ENCODE measurements at regions not wholly inside any gene's neighbourhood (a gene's known extent, or its start where the extent isn't known, plus 50 kb on each side); places are given as distances from the start of the nearest gene placed in this dataset.

DNA sequence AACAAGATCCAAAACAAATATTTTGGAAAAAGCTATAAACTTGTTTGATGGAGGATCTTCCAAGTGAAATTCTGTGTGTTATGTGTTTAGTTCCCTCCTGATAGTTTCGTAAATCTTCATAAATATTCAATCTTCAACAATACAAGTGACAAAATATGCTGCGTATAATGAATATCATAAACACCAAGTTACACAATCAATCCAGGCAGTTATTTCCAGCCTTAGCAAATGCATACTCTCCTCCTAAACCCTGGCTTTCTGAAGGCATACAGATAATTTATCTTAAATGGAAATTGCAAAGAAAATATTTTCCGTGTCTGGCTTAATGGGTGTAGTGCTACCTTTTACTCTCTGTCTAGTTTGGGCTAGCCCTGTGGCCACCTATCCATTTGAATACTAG, 864.9 kb upstream of the ZWINT start:
- TF ChIP-seq EZH2phosphoT487 (IDR thresholded peaks at IDR 0.05; ENCODE audit: low read depth): no peak
- TF ChIP-seq, protein P1, sequence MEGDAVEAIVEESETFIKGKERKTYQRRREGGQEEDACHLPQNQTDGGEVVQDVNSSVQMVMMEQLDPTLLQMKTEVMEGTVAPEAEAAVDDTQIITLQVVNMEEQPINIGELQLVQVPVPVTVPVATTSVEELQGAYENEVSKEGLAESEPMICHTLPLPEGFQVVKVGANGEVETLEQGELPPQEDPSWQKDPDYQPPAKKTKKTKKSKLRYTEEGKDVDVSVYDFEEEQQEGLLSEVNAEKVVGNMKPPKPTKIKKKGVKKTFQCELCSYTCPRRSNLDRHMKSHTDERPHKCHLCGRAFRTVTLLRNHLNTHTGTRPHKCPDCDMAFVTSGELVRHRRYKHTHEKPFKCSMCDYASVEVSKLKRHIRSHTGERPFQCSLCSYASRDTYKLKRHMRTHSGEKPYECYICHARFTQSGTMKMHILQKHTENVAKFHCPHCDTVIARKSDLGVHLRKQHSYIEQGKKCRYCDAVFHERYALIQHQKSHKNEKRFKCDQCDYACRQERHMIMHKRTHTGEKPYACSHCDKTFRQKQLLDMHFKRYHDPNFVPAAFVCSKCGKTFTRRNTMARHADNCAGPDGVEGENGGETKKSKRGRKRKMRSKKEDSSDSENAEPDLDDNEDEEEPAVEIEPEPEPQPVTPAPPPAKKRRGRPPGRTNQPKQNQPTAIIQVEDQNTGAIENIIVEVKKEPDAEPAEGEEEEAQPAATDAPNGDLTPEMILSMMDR (IDR thresholded peaks at IDR 0.05; ENCODE audit: low read depth, low read length): no peak

All from OCI-LY3 (cell line).